Liver (tissue), 7 donors: ENCODE measurements at regions not wholly inside any gene's neighbourhood (a gene's known extent, or its start where the extent isn't known, plus 50 kb on each side); places are given as distances from the start of the nearest gene placed in this dataset.
"Not testable (repeated sequence)": the region's sequence is repeated elsewhere in the genome, so short reads cannot be mapped to it uniquely, and the experiment has no call there.

ENCODE experiments used
- DNase-seq: peaks from one replicate; pipeline ENCODE4 v3.0.0-alpha.2; 2017; ENCODE audit warnings: low spot score
- H3K27ac ChIP-seq, 2 donors: one replicate each; pipeline ENCODE4 v1.7.0; 2013; ENCODE audit warnings: inconsistent platforms in 2 of 2, low read length in 2 of 2, control low read depth in 1 of 2, low read depth in 1 of 2, mild to moderate bottlenecking in 1 of 2
- H3K27me3 ChIP-seq, 4 donors: one replicate each; pipeline versions ENCODE4 v1.6.1 to v1.7.0; 2013; ENCODE audit warnings: low read length in 3 of 4, inconsistent platforms in 1 of 4, mild to moderate bottlenecking in 1 of 4, moderate library complexity in 1 of 4; ENCODE audit not compliant: control insufficient read depth in 4 of 4, insufficient read depth in 4 of 4
- H3K36me3 ChIP-seq, 4 donors: one replicate each; pipeline versions ENCODE4 v1.6.1 to v1.7.0; 2013; ENCODE audit warnings: low read length in 3 of 4, mild to moderate bottlenecking in 3 of 4, low read depth in 1 of 4, moderate library complexity in 1 of 4; ENCODE audit not compliant: control insufficient read depth in 4 of 4, insufficient read depth in 3 of 4
- H3K4me1 ChIP-seq, 4 donors: one replicate each; pipeline versions ENCODE4 v1.6.1 to v1.7.0; 2013; ENCODE audit warnings: low read length in 3 of 4, mild to moderate bottlenecking in 3 of 4, moderate library complexity in 1 of 4; ENCODE audit not compliant: control insufficient read depth in 4 of 4, insufficient read depth in 4 of 4
- H3K4me3 ChIP-seq, 3 donors: one replicate each; pipeline versions ENCODE4 v1.6.1 to v1.7.0; 2013; ENCODE audit warnings: low read length in 3 of 3, control low read depth in 1 of 3, low read depth in 1 of 3, mild to moderate bottlenecking in 1 of 3
- H3K9ac ChIP-seq, 2 donors: one replicate each; pipeline ENCODE4 v1.7.0; 2013; ENCODE audit warnings: low read length in 2 of 2, mild to moderate bottlenecking in 2 of 2, moderate library complexity in 2 of 2, control low read depth in 1 of 2, low read depth in 1 of 2
- H3K9me3 ChIP-seq, 4 donors: one replicate each; pipeline versions ENCODE4 v1.6.1 to v1.7.0; 2013; ENCODE audit warnings: low read length in 3 of 4; ENCODE audit not compliant: control insufficient read depth in 4 of 4
- EGR1 ChIP-seq, 2 donors: IDR thresholded peaks; 2 replicates each; pipeline ENCODE4 v1.6.1; 2016 to 2018; ENCODE audit warnings: antibody characterized with exemption in 2 of 2, low read depth in 2 of 2
- FOXA1 ChIP-seq: IDR thresholded peaks from 2 replicates; pipeline ENCODE4 v1.6.1; 2016; ENCODE audit warnings: antibody characterized with exemption
- FOXA2 ChIP-seq: IDR thresholded peaks from 2 replicates; pipeline ENCODE4 v1.6.1; 2016; ENCODE audit warnings: antibody characterized with exemption
- GABPA ChIP-seq, 2 donors: IDR thresholded peaks in 1 of 2; conservative IDR thresholded peaks in 1 of 2; 2 replicates each; pipeline ENCODE4 v1.6.1; 2016; ENCODE audit warnings: antibody characterized with exemption in 2 of 2, mild to moderate bottlenecking in 1 of 2, moderate library complexity in 1 of 2
- HNF4G ChIP-seq: IDR thresholded peaks from 2 replicates; pipeline ENCODE4 v1.6.1; 2016; ENCODE audit warnings: antibody characterized with exemption
- JUND ChIP-seq, 2 donors: IDR thresholded peaks; 2 replicates each; pipeline ENCODE4 v1.6.1; 2016; ENCODE audit warnings: antibody characterized with exemption in 2 of 2
- NR2F2 ChIP-seq: IDR thresholded peaks from 2 replicates; pipeline ENCODE4 v1.6.1; 2016; ENCODE audit warnings: antibody characterized with exemption
- RXRA ChIP-seq, 2 donors: IDR thresholded peaks; 2 replicates each; pipeline ENCODE4 v1.6.1; 2017 to 2018; ENCODE audit warnings: antibody characterized with exemption in 2 of 2, mild to moderate bottlenecking in 1 of 2
- SP1 ChIP-seq: IDR thresholded peaks from 2 replicates; pipeline ENCODE4 v1.6.1; 2018; ENCODE audit warnings: antibody characterized with exemption, mild to moderate bottlenecking
- YY1 ChIP-seq: IDR thresholded peaks from 2 replicates; pipeline ENCODE4 v1.6.1; 2016; ENCODE audit warnings: antibody characterized with exemption, mild to moderate bottlenecking
- WGBS: extraction: QIAGEN DNeasy Blood & Tissue Kit; methylation state at CpG from one replicate; pipeline ENCODE4 v1.1.7; 2013; 5-methylcytosine and 5-hydroxymethylcytosine counted together
- TF ChIP-seq, protein P1 (sequence below): IDR thresholded peaks from 2 replicates; pipeline ENCODE4 v1.6.1; 2016; ENCODE audit warnings: antibody characterized with exemption, mild to moderate bottlenecking
- TF ChIP-seq, protein P2 (sequence below): IDR thresholded peaks from 2 replicates; pipeline ENCODE4 v1.6.1; 2016; ENCODE audit warnings: antibody characterized with exemption
- TF ChIP-seq, protein P3 (sequence below): IDR thresholded peaks from 2 replicates; pipeline ENCODE4 v1.6.1; 2016; ENCODE audit warnings: antibody characterized with exemption
- donor health status: healthy.
- donor health status: healthy.
- donor health status: healthy.
- donor health status: healthy.

DNA sequence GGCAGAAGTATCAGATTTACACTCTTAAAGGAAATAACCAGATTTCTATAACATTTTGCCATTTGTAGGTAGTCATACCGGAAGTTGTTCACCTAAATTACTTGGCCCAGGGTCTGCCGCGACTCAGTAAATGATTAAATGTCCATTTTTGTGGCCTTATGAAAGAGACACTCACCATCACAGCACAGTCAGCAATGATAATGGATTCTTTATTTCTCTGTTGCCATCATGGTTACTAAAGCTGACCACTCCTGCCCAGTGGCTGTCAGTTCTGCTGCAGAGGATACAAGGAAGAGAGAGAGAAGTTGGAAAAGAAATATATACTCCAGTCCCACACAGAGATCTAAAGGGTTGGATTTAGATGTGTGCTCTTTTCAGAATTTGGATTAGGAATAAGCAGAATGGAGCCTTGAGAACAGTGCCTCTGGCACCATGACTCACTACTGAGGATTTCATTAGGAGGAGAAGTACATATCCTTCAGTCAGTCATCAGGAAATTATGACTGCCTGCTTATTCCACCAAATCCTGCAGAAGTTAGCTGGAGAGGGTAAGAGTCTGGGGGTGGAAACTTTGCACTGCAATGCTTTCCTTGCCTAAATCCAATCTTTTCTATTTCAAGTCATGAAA lies 72.8 kb upstream of the EFNA5 start:
- Histone ChIP-seq H3K27ac (no peak overlapping the region), H3K4me3 (no peak overlapping the region), H3K9me3 (peaks cover 0 to 3% (median 2%) of the 10 kb centered on the region in 4 donors), H3K9ac (no peak overlapping the region), H3K4me1 (no peaks in the 10 kb centered on the region), H3K27me3 (peaks cover 0 to 2% (median 0%) of the 10 kb centered on the region in 4 donors), H3K36me3 (no peaks in the 10 kb centered on the region)
- TF ChIP-seq HNF4G, result no peak
- TF ChIP-seq, protein P1, sequence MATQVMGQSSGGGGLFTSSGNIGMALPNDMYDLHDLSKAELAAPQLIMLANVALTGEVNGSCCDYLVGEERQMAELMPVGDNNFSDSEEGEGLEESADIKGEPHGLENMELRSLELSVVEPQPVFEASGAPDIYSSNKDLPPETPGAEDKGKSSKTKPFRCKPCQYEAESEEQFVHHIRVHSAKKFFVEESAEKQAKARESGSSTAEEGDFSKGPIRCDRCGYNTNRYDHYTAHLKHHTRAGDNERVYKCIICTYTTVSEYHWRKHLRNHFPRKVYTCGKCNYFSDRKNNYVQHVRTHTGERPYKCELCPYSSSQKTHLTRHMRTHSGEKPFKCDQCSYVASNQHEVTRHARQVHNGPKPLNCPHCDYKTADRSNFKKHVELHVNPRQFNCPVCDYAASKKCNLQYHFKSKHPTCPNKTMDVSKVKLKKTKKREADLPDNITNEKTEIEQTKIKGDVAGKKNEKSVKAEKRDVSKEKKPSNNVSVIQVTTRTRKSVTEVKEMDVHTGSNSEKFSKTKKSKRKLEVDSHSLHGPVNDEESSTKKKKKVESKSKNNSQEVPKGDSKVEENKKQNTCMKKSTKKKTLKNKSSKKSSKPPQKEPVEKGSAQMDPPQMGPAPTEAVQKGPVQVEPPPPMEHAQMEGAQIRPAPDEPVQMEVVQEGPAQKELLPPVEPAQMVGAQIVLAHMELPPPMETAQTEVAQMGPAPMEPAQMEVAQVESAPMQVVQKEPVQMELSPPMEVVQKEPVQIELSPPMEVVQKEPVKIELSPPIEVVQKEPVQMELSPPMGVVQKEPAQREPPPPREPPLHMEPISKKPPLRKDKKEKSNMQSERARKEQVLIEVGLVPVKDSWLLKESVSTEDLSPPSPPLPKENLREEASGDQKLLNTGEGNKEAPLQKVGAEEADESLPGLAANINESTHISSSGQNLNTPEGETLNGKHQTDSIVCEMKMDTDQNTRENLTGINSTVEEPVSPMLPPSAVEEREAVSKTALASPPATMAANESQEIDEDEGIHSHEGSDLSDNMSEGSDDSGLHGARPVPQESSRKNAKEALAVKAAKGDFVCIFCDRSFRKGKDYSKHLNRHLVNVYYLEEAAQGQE, result no peak
- 94% methylated on average over 3 of the region's 3 CpGs for WGBS
- DNase-seq, result no peak

DNA sequence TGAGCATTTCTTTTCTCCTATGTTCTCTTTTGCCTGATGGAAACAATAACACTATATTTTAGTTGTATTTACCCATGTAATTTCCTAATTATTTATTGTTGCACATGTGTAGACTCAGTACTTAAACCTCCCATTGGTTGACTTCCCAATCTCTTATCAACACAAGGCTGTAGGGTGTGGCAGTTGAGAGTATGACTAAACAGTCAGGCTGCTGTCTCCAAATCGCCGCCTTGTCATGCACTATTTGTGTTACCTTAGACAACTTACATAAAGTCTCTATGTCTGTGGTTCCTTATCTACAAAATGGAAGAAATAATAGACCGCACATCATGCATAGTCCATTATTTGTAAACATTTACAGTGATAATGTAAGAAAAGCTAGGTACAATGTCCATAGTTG lies 68.9 kb upstream of the EFNA5 start:
- Histone ChIP-seq H3K4me1 (no peaks in the 10 kb centered on the region), H3K9me3 (peaks cover 0 to 3% (median 2%) of the 10 kb centered on the region in 4 donors), H3K27ac (no peak overlapping the region), H3K4me3 (no peak overlapping the region), H3K36me3 (no peaks in the 10 kb centered on the region), H3K9ac (no peak overlapping the region), H3K27me3 (peaks cover 0 to 2% (median 0%) of the 10 kb centered on the region in 4 donors)
- DNase-seq, result no peak
- TF ChIP-seq FOXA1, result no peak
- WGBS, result 84% methylated on average over 3 of the region's 3 CpGs

DNA sequence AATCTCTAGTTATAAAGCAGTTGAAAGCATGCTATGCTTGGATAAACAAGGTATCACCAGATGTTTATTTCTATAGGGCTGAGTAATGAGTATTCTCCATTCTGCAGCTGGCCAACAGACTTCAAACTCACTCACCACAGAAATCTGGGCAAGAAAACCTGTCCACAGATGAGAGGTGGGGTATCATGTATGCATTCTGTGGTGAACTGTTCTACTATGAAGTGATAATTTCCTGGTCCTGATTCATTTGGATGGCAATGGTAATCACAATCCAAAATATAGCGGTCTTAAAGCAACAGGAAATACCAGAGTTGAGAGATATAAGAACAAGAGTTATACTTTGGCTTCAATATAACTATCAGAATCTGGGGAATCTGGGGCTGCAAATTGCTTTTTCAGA lies 65.9 kb upstream of the EFNA5 start:
- no peak for TF ChIP-seq EGR1 (IDR thresholded peaks at IDR 0.05; ENCODE audit: low read depth in 2 of 2)
- no peak for DNase-seq
- no peaks in the 10 kb centered on the region for H3K4me1 ChIP-seq
- no peak overlapping the region for H3K9ac ChIP-seq
- peaks cover 0 to 2% (median 1%) of the 10 kb centered on the region in 4 donors for H3K9me3 ChIP-seq
- no peaks in the 10 kb centered on the region for H3K36me3 ChIP-seq
- H3K27ac ChIP-seq, result no peak overlapping the region
- H3K4me3 ChIP-seq, result no peak overlapping the region
- WGBS, result 79% methylated on average over 1 of the region's 1 CpG
- peaks cover 0 to 2% (median 0%) of the 10 kb centered on the region in 4 donors for H3K27me3 ChIP-seq

DNA sequence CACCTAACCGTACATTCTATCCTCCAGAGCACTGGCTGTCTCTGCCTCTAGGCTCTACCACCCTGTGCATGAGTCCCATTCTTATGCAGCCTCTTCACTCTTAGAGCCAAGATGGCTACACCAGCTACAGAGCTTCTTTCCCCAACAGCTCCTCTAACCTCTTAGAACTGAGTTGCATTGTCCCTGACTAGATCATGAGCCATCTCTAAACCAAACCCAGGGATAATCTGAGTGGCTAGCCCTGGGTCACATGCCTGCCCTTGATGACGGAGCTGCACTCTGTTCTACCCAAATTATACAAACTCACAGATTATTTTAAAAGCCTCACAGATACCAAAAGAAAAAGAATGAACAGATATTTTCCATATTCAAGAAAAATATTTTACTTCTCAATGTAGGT lies 65.4 kb upstream of the EFNA5 start:
- not testable (repeated sequence) for H3K4me3 ChIP-seq, H3K27ac ChIP-seq, DNase-seq, H3K9ac ChIP-seq, H3K4me1 ChIP-seq, H3K9me3 ChIP-seq, H3K27me3 ChIP-seq, H3K36me3 ChIP-seq
- WGBS, result 73% methylated on average over 2 of the region's 2 CpGs

DNA sequence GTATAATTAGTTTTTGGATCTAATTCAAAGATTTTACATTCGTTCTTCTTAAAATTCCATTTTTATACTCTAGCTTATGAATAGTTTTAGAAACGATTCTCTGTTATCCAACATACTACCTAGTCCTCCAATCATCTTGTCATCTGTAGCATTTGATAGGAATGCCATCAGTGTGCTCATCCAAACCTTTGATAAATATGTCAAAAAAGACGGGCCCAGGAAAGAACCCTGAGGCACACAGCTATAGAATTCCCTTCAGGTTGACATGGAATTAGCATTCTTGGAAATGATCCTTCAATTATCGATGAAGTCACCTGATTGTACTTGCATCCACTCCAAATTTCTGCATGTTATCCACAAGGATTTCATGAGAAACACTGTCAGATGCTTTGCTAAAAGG lies 64.8 kb upstream of the EFNA5 start:
- no peaks in the 10 kb centered on the region for H3K36me3 ChIP-seq
- WGBS, result 79% methylated on average over 4 of the region's 4 CpGs
- H3K27ac ChIP-seq, result no peak overlapping the region
- no peak for DNase-seq
- no peaks in the 10 kb centered on the region for H3K27me3 ChIP-seq
- no peaks in the 10 kb centered on the region for H3K4me1 ChIP-seq
- no peak overlapping the region for H3K4me3 ChIP-seq
- H3K9ac ChIP-seq, result no peak overlapping the region
- H3K9me3 ChIP-seq, result no peaks in the 10 kb centered on the region
- no peak for TF ChIP-seq SP1
- TF ChIP-seq, protein P2, sequence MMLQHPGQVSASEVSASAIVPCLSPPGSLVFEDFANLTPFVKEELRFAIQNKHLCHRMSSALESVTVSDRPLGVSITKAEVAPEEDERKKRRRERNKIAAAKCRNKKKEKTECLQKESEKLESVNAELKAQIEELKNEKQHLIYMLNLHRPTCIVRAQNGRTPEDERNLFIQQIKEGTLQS, result no peak
- no peak for TF ChIP-seq FOXA2
- TF ChIP-seq YY1, result no peak
- TF ChIP-seq EGR1 (IDR thresholded peaks at IDR 0.05; ENCODE audit: low read depth in 2 of 2), result no peak
- no peak for TF ChIP-seq GABPA (IDR thresholded peaks at IDR 0.05 in 1 of 2, conservative IDR thresholded peaks at IDR 0.05 in 1 of 2)
- TF ChIP-seq RXRA (IDR thresholded peaks at IDR 0.05), result no peak
- TF ChIP-seq NR2F2, result no peak
- no peak for TF ChIP-seq JUND (IDR thresholded peaks at IDR 0.05)
- TF ChIP-seq, protein P3, sequence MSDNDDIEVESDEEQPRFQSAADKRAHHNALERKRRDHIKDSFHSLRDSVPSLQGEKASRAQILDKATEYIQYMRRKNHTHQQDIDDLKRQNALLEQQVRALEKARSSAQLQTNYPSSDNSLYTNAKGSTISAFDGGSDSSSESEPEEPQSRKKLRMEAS, result no peak
